Endothelial cell of umbilical vein (primary cell): ENCODE measurements at regions not wholly inside any gene's neighbourhood (a gene's known extent, or its start where the extent isn't known, plus 50 kb on each side); places are given as distances from the start of the nearest gene placed in this dataset.

Experiments used
- EZH2 ChIP-seq: IDR thresholded peaks from 2 replicates; pipeline ENCODE4 v1.6.1; 2012; ENCODE audit warnings: borderline replicate concordance, low read depth, mild to moderate bottlenecking, moderate library complexity, low read length, inconsistent platforms; ENCODE audit not compliant: severe bottlenecking
- MYC ChIP-seq: IDR thresholded peaks from one replicate; pipeline ENCODE4 v1.6.1; 2011; ENCODE audit warnings: mild to moderate bottlenecking, low read depth, low read length
- POLR2A ChIP-seq: IDR thresholded peaks from 2 replicates; pipeline ENCODE4 v1.6.1; 2012; ENCODE audit warnings: low read depth, mild to moderate bottlenecking, control low read depth, low read length
- POLR2AphosphoS5 ChIP-seq: IDR thresholded peaks from 2 replicates; pipeline ENCODE4 v1.6.1; 2012; ENCODE audit warnings: low read depth, mild to moderate bottlenecking, control low read depth, low read length, moderate library complexity; ENCODE audit not compliant: insufficient read depth
- TF ChIP-seq, protein P1 (sequence below), 2 donors: IDR thresholded peaks; 1 replicate in 1 of 2; 2 replicates in 1 of 2; pipeline ENCODE4 v1.5.1; 2011; ENCODE audit warnings: low read length in 2 of 2, mild to moderate bottlenecking in 2 of 2, moderate library complexity in 2 of 2, control low read depth in 1 of 2, inconsistent platforms in 1 of 2, low read depth in 1 of 2; ENCODE audit not compliant: insufficient read depth in 1 of 2; ENCODE audit errors: extremely low read depth in 1 of 2

DNA sequence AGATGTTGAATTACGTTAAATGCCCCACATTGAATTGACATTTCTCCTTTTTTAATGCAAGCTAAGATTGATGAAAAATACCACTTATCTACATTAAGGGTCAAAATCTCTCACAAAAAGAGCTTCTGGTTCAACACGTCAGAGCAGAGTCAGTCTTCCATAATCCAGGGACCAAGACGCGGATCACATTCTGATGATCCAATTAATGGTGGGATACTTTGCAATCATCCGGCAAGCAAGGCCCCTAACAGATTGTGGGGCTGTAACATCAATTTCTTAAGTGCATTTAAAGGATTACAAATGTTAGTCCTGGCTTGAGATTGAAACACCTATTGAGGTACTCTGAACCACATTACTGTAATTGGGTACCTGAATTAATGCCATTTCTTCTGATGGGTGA is 120.2 kb upstream of the ESRRG start:
- TF ChIP-seq, protein P1, sequence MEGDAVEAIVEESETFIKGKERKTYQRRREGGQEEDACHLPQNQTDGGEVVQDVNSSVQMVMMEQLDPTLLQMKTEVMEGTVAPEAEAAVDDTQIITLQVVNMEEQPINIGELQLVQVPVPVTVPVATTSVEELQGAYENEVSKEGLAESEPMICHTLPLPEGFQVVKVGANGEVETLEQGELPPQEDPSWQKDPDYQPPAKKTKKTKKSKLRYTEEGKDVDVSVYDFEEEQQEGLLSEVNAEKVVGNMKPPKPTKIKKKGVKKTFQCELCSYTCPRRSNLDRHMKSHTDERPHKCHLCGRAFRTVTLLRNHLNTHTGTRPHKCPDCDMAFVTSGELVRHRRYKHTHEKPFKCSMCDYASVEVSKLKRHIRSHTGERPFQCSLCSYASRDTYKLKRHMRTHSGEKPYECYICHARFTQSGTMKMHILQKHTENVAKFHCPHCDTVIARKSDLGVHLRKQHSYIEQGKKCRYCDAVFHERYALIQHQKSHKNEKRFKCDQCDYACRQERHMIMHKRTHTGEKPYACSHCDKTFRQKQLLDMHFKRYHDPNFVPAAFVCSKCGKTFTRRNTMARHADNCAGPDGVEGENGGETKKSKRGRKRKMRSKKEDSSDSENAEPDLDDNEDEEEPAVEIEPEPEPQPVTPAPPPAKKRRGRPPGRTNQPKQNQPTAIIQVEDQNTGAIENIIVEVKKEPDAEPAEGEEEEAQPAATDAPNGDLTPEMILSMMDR (IDR thresholded peaks at IDR 0.05; ENCODE audit: extremely low read depth in 1 of 2, insufficient read depth in 1 of 2, low read depth in 1 of 2, low read length in 2 of 2): no peak
- TF ChIP-seq POLR2A: no peak
- TF ChIP-seq EZH2: no peak
- TF ChIP-seq MYC: no peak
- no peak for TF ChIP-seq POLR2AphosphoS5
